ENCODE measurements at regions not wholly inside any gene's neighbourhood (a gene's known extent, or its start where the extent isn't known, plus 50 kb on each side); places are given as distances from the start of the nearest gene placed in this dataset.

DNA sequence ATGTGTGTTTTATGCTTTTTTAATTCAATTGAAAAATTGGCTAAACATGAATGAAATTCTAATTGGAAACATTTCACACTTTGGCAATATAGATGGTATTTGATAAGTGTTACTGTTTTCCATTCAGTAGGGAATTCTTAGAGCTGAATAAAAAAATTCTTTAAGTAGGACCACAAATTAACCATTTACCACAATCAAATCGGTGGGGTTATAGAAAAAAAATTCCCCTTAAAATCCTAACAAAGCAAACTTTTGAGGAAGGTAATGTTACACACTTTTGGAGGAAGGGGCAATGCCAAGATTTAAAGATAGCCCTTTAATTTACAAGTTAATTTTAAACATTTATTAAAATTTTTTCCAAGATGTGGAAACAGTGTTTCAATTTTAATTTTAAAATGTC is 279.0 kb upstream of the FIGN start:
- no peaks in the 10 kb centered on the region for H3K27me3 Mint-ChIP-seq
- Histone ChIP-seq H3K9me3 (ENCODE audit: control insufficient read depth in 1 of 2, insufficient read depth in 1 of 2, low read length in 2 of 2) (peaks cover 0 to 4% of the 10 kb centered on the region in 2 experiments), H3K4me3 (ENCODE audit: low read length) (no peak overlapping the region), H3K27ac (ENCODE audit: low read depth in 1 of 2, low read length in 2 of 2) (no peak overlapping the region), H3K27me3 (ENCODE audit: control insufficient read depth in 1 of 2, insufficient read depth in 2 of 2, low read length in 2 of 2) (no peaks in the 10 kb centered on the region), H3K36me3 (ENCODE audit: insufficient read depth, low read length) (no peaks in the 10 kb centered on the region), H3K4me1 (ENCODE audit: insufficient read depth, low read length) (no peaks in the 10 kb centered on the region)
- TF ChIP-seq, protein P1, sequence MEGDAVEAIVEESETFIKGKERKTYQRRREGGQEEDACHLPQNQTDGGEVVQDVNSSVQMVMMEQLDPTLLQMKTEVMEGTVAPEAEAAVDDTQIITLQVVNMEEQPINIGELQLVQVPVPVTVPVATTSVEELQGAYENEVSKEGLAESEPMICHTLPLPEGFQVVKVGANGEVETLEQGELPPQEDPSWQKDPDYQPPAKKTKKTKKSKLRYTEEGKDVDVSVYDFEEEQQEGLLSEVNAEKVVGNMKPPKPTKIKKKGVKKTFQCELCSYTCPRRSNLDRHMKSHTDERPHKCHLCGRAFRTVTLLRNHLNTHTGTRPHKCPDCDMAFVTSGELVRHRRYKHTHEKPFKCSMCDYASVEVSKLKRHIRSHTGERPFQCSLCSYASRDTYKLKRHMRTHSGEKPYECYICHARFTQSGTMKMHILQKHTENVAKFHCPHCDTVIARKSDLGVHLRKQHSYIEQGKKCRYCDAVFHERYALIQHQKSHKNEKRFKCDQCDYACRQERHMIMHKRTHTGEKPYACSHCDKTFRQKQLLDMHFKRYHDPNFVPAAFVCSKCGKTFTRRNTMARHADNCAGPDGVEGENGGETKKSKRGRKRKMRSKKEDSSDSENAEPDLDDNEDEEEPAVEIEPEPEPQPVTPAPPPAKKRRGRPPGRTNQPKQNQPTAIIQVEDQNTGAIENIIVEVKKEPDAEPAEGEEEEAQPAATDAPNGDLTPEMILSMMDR (IDR thresholded peaks at IDR 0.05): no peak
- ChIA-PET POLR2A (no interaction called here), CTCF (no interaction called here)
- ATAC-seq (ENCODE audit: poor library complexity): no peak
- intact Hi-C loops (cut with DNase I, micrococcal nuclease): no loop called here
- no peak for DNase-seq
- peaks cover 2% of the 10 kb centered on the region for H3K9me3 Mint-ChIP-seq
- no peak overlapping the region for H3K27ac Mint-ChIP-seq
- no peak overlapping the region for H3K4me3 Mint-ChIP-seq
- no peaks in the 10 kb centered on the region for H3K4me1 Mint-ChIP-seq (ENCODE audit: low read depth)
- no peaks in the 10 kb centered on the region for H3K36me3 Mint-ChIP-seq (ENCODE audit: low read depth)

DNA sequence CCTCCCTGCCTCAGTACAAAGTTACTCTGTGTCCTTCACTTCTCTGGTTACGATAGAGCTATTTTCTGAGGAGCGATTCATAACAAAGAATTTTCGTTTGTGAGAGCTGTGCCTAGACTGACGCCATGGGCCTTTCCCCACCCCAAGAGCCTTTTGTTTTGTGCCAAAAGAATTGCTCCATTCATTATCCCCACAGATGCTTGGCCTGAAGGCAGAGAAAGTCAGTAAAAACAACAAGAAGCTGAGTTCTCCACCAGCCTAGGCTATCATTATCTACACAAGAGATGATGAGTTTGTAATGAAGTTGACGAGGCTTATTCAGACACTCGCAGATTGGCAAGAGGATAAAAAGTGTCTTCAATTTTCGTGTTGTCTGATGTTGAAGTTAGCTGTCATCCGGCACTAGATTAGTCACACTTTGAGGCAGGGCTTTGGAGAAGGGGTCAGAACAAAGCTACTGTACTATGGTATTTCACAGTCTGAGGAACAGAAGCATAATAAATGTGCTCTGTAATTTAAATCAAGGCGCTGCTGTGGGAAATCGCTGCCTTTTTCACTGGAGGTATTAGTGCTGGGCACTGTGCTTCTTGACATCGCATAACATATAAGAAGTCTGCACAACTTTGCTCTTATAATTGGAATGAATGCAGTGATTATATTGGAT is 278.4 kb upstream of the FIGN start:
- TF ChIP-seq, protein P1 (IDR thresholded peaks at IDR 0.05): no peak
- no peaks in the 10 kb centered on the region for H3K9me3 Mint-ChIP-seq
- no peaks in the 10 kb centered on the region for H3K4me1 Mint-ChIP-seq (ENCODE audit: low read depth)
- intact Hi-C loops (cut with DNase I, micrococcal nuclease): no loop called here
- ChIA-PET CTCF (no interaction called here), POLR2A (no interaction called here)
- Histone ChIP-seq H3K36me3 (ENCODE audit: insufficient read depth, low read length) (no peaks in the 10 kb centered on the region), H3K4me3 (ENCODE audit: low read length) (no peak overlapping the region), H3K27me3 (ENCODE audit: control insufficient read depth in 1 of 2, insufficient read depth in 2 of 2, low read length in 2 of 2) (no peaks in the 10 kb centered on the region), H3K4me1 (ENCODE audit: insufficient read depth, low read length) (no peaks in the 10 kb centered on the region), H3K27ac (ENCODE audit: low read depth in 1 of 2, low read length in 2 of 2) (no peak overlapping the region), H3K9me3 (ENCODE audit: control insufficient read depth in 1 of 2, insufficient read depth in 1 of 2, low read length in 2 of 2) (peaks cover 0 to 4% of the 10 kb centered on the region in 2 experiments)
- ATAC-seq (ENCODE audit: poor library complexity) (no peak), DNase-seq (no peak)
- H3K4me3 Mint-ChIP-seq: no peak overlapping the region
- H3K36me3 Mint-ChIP-seq (ENCODE audit: low read depth): no peaks in the 10 kb centered on the region
- no peaks in the 10 kb centered on the region for H3K27me3 Mint-ChIP-seq
- H3K27ac Mint-ChIP-seq: no peak overlapping the region

DNA sequence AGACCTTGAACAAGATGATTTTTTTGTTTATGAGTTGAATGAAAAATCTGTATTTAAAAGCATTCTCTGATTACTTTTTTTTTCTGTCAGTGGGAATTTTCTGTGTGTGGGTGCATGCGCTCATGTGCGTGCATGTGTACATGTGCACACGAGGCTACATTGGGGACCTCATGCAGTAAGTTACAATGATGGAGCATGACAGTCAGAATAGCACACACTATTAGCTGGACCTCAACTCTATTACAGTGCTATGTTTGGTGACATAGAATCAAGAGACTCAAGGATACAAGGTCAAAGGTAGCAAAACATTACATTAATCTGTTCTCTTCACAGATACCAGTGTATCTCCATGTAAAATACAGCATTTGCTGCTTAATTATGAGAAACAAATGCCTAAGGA is 276.8 kb upstream of the FIGN start:
- Histone ChIP-seq H3K9me3 (ENCODE audit: control insufficient read depth in 1 of 2, insufficient read depth in 1 of 2, low read length in 2 of 2) (no peaks in the 10 kb centered on the region), H3K4me3 (ENCODE audit: low read length) (no peak overlapping the region), H3K36me3 (ENCODE audit: insufficient read depth, low read length) (no peaks in the 10 kb centered on the region), H3K27me3 (ENCODE audit: control insufficient read depth in 1 of 2, insufficient read depth in 2 of 2, low read length in 2 of 2) (no peaks in the 10 kb centered on the region), H3K27ac (ENCODE audit: low read depth in 1 of 2, low read length in 2 of 2) (no peak overlapping the region), H3K4me1 (ENCODE audit: insufficient read depth, low read length) (no peaks in the 10 kb centered on the region)
- POLR2A ChIA-PET: no interaction called here
- H3K36me3 Mint-ChIP-seq (ENCODE audit: low read depth): no peaks in the 10 kb centered on the region
- H3K27me3 Mint-ChIP-seq: no peaks in the 10 kb centered on the region
- ATAC-seq (ENCODE audit: poor library complexity): no peak
- intact Hi-C loops (cut with DNase I, micrococcal nuclease): no loop called here
- H3K9me3 Mint-ChIP-seq: peaks cover 6% of the 10 kb centered on the region
- no peak overlapping the region for H3K27ac Mint-ChIP-seq
- H3K4me3 Mint-ChIP-seq: no peak overlapping the region
- DNase-seq: no peak
- CTCF ChIA-PET: no interaction called here
- H3K4me1 Mint-ChIP-seq (ENCODE audit: low read depth): no peaks in the 10 kb centered on the region
- TF ChIP-seq, protein P1 (IDR thresholded peaks at IDR 0.05): no peak
